GM12878 (cell line): ENCODE measurements at regions not wholly inside any gene's neighbourhood (a gene's known extent, or its start where the extent isn't known, plus 50 kb on each side); places are given as distances from the start of the nearest gene placed in this dataset.

ENCODE experiments used
- ATAC-seq: fragments of 200-7000 bp; cut with Tn5 transposase; 3 replicates; pipeline ENCODE4 v1.9.1; 2020; ENCODE audit warnings: mild to moderate bottlenecking, moderate library complexity
- BruUV-seq: library from RNA; stranded (reverse); fragments of 400-500 nt; replicated peaks from 2 replicates; lab custom pipeline; 2021; lab: Mats Ljungman, UMichigan
- CTCF ChIA-PET: fragments of 300-600 bp; sonication (Branson Sonifier 250); formaldehyde crosslinking; extraction: SDS; loops from one replicate; lab custom pipeline; 2021; ENCODE audit warnings: inconsistent platforms; lab: Yijun Ruan, JAX
- POLR2A ChIA-PET: fragments of 350-600 bp; formaldehyde crosslinking; extraction: SDS; loops from one replicate; lab custom pipeline; 2021; ENCODE audit warnings: inconsistent platforms; lab: Charles Lee
- RAD21 ChIA-PET: fragments of 300-600 bp; sonication (Branson Sonifier 250); formaldehyde crosslinking; loops from one replicate; lab custom pipeline; 2023; ENCODE audit warnings: antibody characterized with exemption; ENCODE audit not compliant: unreplicated experiment; lab: Charles Lee
- SMC1A ChIA-PET: fragments of 300-600 bp; sonication (Branson Sonifier 250); formaldehyde crosslinking; loops from one replicate; lab custom pipeline; 2023; ENCODE audit not compliant: unreplicated experiment, uncharacterized antibody; lab: Charles Lee
- DNase-seq: peaks from one replicate; pipeline ENCODE4 v3.0.0-alpha.2; 2011; ENCODE audit warnings: low read depth, low spot score
- FAIRE-seq: peaks from 3 replicates; lab custom pipeline; 2011; peaks lifted over from hg19 to GRCh38; lab: Jason Lieb, UNC
- H2AFZ ChIP-seq: 2 replicates; pipeline ENCODE4 v1.6.0; 2011; ENCODE audit warnings: low read depth, low read length, control low read depth; ENCODE audit not compliant: control insufficient read depth
- H3K27ac ChIP-seq: 2 replicates; pipeline ENCODE4 v1.5.1; 2011; ENCODE audit warnings: control low read depth; ENCODE audit not compliant: control insufficient read depth, insufficient read depth
- H3K27me3 ChIP-seq, 2 experiments: replicated peaks in 1 of 2; 2 replicates each; pipeline versions ENCODE4 v1.6.0 to v1.6.1; 2011; ENCODE audit warnings: low read length in 1 of 2; ENCODE audit not compliant: control insufficient read depth in 2 of 2, insufficient read depth in 2 of 2
- H3K36me3 ChIP-seq, 2 experiments: 2 replicates each; pipeline ENCODE4 v1.5.1; 2011; ENCODE audit warnings: low read length in 1 of 2; ENCODE audit not compliant: control insufficient read depth in 2 of 2, insufficient read depth in 2 of 2
- H3K4me1 ChIP-seq: 2 replicates; pipeline ENCODE4 v1.6.1; 2011; ENCODE audit warnings: mild to moderate bottlenecking, low read length, moderate library complexity, mixed read lengths; ENCODE audit not compliant: control insufficient read depth, insufficient read depth
- H3K4me2 ChIP-seq: 2 replicates; pipeline ENCODE4 v1.6.0; 2011; ENCODE audit warnings: control low read depth; ENCODE audit not compliant: control insufficient read depth, insufficient read depth
- H3K4me3 ChIP-seq: fragments of 200-600 bp; sonication (generic); 2 replicates; pipeline ENCODE4 v1.5.1; 2016
- H3K79me2 ChIP-seq: 2 replicates; pipeline ENCODE4 v1.6.0; 2011; ENCODE audit warnings: low read length; ENCODE audit not compliant: control insufficient read depth, insufficient read depth
- H3K9ac ChIP-seq: 2 replicates; pipeline ENCODE4 v1.8.0; 2011; ENCODE audit warnings: low read length, control low read depth, mixed read lengths; ENCODE audit not compliant: control insufficient read depth, insufficient read depth
- H3K9me3 ChIP-seq: replicated peaks from 3 replicates; pipeline ENCODE4 v1.5.1; 2011; ENCODE audit warnings: mild to moderate bottlenecking, low read length; ENCODE audit not compliant: control insufficient read depth, insufficient read depth
- H4K20me1 ChIP-seq: 2 replicates; pipeline ENCODE4 v1.6.0; 2011; ENCODE audit not compliant: control insufficient read depth, insufficient read depth
- CHD1 ChIP-seq: IDR thresholded peaks from 2 replicates; pipeline ENCODE4 v1.6.1; 2012; ENCODE audit warnings: low read depth, low read length, improper control_type of control experiment
- CHD2 ChIP-seq: IDR thresholded peaks from 2 replicates; pipeline ENCODE4 v1.6.1; 2011; ENCODE audit warnings: low read depth, low read length, improper control_type of control experiment, borderline replicate concordance
- EED ChIP-seq: sonication (generic); IDR thresholded peaks from 2 replicates; pipeline ENCODE4 v1.6.1; 2016; ENCODE audit warnings: antibody characterized with exemption, low read depth
- FOS ChIP-seq: IDR thresholded peaks from 3 replicates; pipeline ENCODE4 v1.6.1; 2011; ENCODE audit warnings: borderline replicate concordance; ENCODE audit not compliant: insufficient read length; ENCODE audit errors: extremely low read depth
- GABPA ChIP-seq: IDR thresholded peaks from 2 replicates; pipeline ENCODE4 v1.6.1; 2014; ENCODE audit warnings: antibody characterized with exemption, low read depth, mild to moderate bottlenecking, inconsistent platforms
- JUNB ChIP-seq: IDR thresholded peaks from 2 replicates; pipeline ENCODE4 v1.6.1; 2016; ENCODE audit warnings: antibody characterized with exemption, mild to moderate bottlenecking
- NR2C2 ChIP-seq: IDR thresholded peaks from 2 replicates; pipeline ENCODE4 v1.6.1; 2011; ENCODE audit warnings: borderline replicate concordance, low read depth; ENCODE audit not compliant: control insufficient read depth, insufficient read length
- RUNX3 ChIP-seq: IDR thresholded peaks from 2 replicates; pipeline ENCODE4 v1.6.1; 2012; ENCODE audit warnings: low read length, inconsistent platforms
- SMAD1 ChIP-seq: fragments of 450-650 bp; IDR thresholded peaks from 2 replicates; pipeline ENCODE4 v1.6.1; 2018; ENCODE audit warnings: mild to moderate bottlenecking, low read depth; ENCODE audit not compliant: partially characterized antibody
- SP1 ChIP-seq: IDR thresholded peaks from one replicate; pipeline ENCODE4 v1.6.1; 2011; ENCODE audit warnings: low read depth, low read length
- STAT1 ChIP-seq: fragments of 450-650 bp; conservative IDR thresholded peaks from 2 replicates; pipeline ENCODE4 v1.6.1; 2014; ENCODE audit warnings: antibody characterized with exemption, mild to moderate bottlenecking
- ZNF274 ChIP-seq: IDR thresholded peaks from one replicate; pipeline ENCODE4 v1.8.0; 2011; ENCODE audit not compliant: insufficient read length, insufficient read depth
- WGBS: methylation state at CpG from one replicate; pipeline ENCODE4 v1.1.6; 2016; ENCODE audit warnings: low lambda C conversion rate; ENCODE audit not compliant: insufficient replicate concordance, insufficient coverage; ENCODE audit errors: missing lambda C conversion rate; 5-methylcytosine and 5-hydroxymethylcytosine counted together
- in situ Hi-C: fragments of 300-500 bp; cut with MboI; formaldehyde crosslinking; loops from 9 replicates; pipeline ENCODE4 v1.14.3; 2018; ENCODE audit warnings: mixed read lengths
- intact Hi-C: fragments of 100-400 bp; cut with micrococcal nuclease; formaldehyde crosslinking; loops from one replicate; pipeline ENCODE4 v1.14.2; 2022; ENCODE audit not compliant: unreplicated experiment
- TF ChIP-seq, protein P1 (sequence below): fragments of 450-650 bp; formaldehyde crosslinking; IDR thresholded peaks from 2 replicates; pipeline ENCODE4 v1.5.0; 2022; ENCODE audit warnings: mild to moderate bottlenecking, missing genetic modification characterization
- TF ChIP-seq, protein P2 (sequence below): fragments of 450-650 bp; IDR thresholded peaks from 2 replicates; pipeline ENCODE4 v1.6.1; 2016; ENCODE audit warnings: mild to moderate bottlenecking
- TF ChIP-seq, protein P3 (sequence below): IDR thresholded peaks from 2 replicates; pipeline ENCODE4 v1.6.1; 2012; ENCODE audit warnings: low read depth, low read length, improper control_type of control experiment

DNA sequence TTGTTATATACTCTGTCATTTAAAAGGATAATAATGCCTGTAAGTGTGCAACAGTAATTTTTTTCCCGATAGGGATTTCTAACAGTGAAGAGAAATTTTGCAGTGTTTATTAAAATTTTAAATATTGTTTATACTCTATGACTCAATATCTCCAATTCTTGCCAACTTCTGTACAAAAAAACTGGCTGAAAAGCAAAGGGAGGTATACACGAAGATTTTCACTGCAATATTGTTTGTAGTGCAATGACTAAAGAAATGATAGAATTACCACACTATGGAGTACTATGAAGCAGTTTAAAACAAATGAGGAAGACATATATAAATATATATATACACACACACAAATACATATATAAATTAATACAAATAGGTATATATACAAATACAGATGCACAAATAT, 187.9 kb upstream of the IL15 start:
- no peak for FAIRE-seq
- TF ChIP-seq ZNF274 (no peak), CHD1 (no peak), CHD2 (no peak), SMAD1 (no peak), STAT1 (no peak), NR2C2 (no peak), EED (no peak), SP1 (no peak), RUNX3 (no peak), GABPA (no peak), FOS (no peak), JUNB (no peak)
- TF ChIP-seq, protein P1, sequence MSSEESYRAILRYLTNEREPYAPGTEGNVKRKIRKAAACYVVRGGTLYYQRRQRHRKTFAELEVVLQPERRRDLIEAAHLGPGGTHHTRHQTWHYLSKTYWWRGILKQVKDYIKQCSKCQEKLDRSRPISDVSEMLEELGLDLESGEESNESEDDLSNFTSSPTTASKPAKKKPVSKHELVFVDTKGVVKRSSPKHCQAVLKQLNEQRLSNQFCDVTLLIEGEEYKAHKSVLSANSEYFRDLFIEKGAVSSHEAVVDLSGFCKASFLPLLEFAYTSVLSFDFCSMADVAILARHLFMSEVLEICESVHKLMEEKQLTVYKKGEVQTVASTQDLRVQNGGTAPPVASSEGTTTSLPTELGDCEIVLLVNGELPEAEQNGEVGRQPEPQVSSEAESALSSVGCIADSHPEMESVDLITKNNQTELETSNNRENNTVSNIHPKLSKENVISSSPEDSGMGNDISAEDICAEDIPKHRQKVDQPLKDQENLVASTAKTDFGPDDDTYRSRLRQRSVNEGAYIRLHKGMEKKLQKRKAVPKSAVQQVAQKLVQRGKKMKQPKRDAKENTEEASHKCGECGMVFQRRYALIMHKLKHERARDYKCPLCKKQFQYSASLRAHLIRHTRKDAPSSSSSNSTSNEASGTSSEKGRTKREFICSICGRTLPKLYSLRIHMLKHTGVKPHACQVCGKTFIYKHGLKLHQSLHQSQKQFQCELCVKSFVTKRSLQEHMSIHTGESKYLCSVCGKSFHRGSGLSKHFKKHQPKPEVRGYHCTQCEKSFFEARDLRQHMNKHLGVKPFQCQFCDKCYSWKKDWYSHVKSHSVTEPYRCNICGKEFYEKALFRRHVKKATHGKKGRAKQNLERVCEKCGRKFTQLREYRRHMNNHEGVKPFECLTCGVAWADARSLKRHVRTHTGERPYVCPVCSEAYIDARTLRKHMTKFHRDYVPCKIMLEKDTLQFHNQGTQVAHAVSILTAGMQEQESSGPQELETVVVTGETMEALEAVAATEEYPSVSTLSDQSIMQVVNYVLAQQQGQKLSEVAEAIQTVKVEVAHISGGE (CRISPR knock-in tag) = no peak
- TF ChIP-seq, protein P2, sequence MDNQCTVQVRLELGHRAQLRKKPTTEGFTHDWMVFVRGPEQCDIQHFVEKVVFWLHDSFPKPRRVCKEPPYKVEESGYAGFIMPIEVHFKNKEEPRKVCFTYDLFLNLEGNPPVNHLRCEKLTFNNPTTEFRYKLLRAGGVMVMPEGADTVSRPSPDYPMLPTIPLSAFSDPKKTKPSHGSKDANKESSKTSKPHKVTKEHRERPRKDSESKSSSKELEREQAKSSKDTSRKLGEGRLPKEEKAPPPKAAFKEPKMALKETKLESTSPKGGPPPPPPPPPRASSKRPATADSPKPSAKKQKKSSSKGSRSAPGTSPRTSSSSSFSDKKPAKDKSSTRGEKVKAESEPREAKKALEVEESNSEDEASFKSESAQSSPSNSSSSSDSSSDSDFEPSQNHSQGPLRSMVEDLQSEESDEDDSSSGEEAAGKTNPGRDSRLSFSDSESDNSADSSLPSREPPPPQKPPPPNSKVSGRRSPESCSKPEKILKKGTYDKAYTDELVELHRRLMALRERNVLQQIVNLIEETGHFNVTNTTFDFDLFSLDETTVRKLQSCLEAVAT = no peak
- TF ChIP-seq, protein P3, sequence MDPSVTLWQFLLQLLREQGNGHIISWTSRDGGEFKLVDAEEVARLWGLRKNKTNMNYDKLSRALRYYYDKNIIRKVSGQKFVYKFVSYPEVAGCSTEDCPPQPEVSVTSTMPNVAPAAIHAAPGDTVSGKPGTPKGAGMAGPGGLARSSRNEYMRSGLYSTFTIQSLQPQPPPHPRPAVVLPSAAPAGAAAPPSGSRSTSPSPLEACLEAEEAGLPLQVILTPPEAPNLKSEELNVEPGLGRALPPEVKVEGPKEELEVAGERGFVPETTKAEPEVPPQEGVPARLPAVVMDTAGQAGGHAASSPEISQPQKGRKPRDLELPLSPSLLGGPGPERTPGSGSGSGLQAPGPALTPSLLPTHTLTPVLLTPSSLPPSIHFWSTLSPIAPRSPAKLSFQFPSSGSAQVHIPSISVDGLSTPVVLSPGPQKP = no peak
- TF ChIP-seq, all 136 proteins: peak for 0
- ATAC-seq = no peak
- H3K36me3 ChIP-seq = no peaks in the 10 kb centered on the region
- 20% methylated on average over 2 of the region's 2 CpGs for WGBS
- intact Hi-C loops (no loop called here), in situ Hi-C loops (no loop called here)
- no peaks in the 10 kb centered on the region for H3K4me1 ChIP-seq
- BruUV-seq = no TSS peak
- no peak for DNase-seq
- RAD21 ChIA-PET = no interaction called here
- SMC1A ChIA-PET = interaction anchor here (1.1 kb wide), 1 partner anchor 10 kb away, joined by 3 read pairs; no protein-coding TSS in a partner anchor
- no peak overlapping the region for H3K27ac ChIP-seq
- no peak overlapping the region for H2AFZ ChIP-seq
- no peaks in the 10 kb centered on the region for H3K9me3 ChIP-seq
- no peaks in the 10 kb centered on the region for H3K27me3 ChIP-seq
- H3K9ac ChIP-seq = no peak overlapping the region
- no peaks in the 10 kb centered on the region for H3K79me2 ChIP-seq
- H4K20me1 ChIP-seq = no peaks in the 10 kb centered on the region
- H3K4me3 ChIP-seq = no peak overlapping the region
- CTCF ChIA-PET = no interaction called here
- POLR2A ChIA-PET = no interaction called here
- H3K4me2 ChIP-seq = no peak overlapping the region
